Thyroid gland (tissue), 4 donors: ENCODE measurements at regions not wholly inside any gene's neighbourhood (a gene's known extent, or its start where the extent isn't known, plus 50 kb on each side); places are given as distances from the start of the nearest gene placed in this dataset.
A peak's percentile ranks its signal among the peaks of the same experiment; 100 is the strongest.

Experiments used
- DNase-seq, 2 donors: peaks; one replicate each; pipeline ENCODE4 v3.0.0-alpha.2; 2019
- H3K27ac ChIP-seq, 3 donors: fragments of 200-600 bp; sonication (generic); 1 replicate in 2 of 3; 2 replicates in 1 of 3; pipeline ENCODE4 v1.5.1; 2016 to 2019; ENCODE audit warnings: mild to moderate bottlenecking in 1 of 3, moderate library complexity in 1 of 3
- H3K27me3 ChIP-seq: fragments of 200-600 bp; sonication (generic); one replicate; pipeline ENCODE4 v1.5.1; 2019
- H3K36me3 ChIP-seq, 2 donors: fragments of 200-600 bp; sonication (generic); one replicate each; pipeline ENCODE4 v1.5.1; 2016 to 2019
- H3K4me1 ChIP-seq, 2 donors: fragments of 200-600 bp; sonication (generic); one replicate each; pipeline ENCODE4 v1.5.1; 2017 to 2019
- H3K4me3 ChIP-seq, 3 donors: fragments of 200-600 bp; sonication (generic); replicated peaks in 1 of 3; 1 replicate in 2 of 3; 2 replicates in 1 of 3; pipeline ENCODE4 v1.5.1; 2016; ENCODE audit warnings: mild to moderate bottlenecking in 1 of 3
- H3K9me3 ChIP-seq: fragments of 200-600 bp; sonication (generic); one replicate; pipeline ENCODE4 v1.5.1; 2017
- POLR2A ChIP-seq, 2 donors: fragments of 450-650 bp; IDR thresholded peaks; one replicate each; pipeline ENCODE4 v1.6.1; 2017; ENCODE audit warnings: antibody characterized with exemption in 2 of 2, mild to moderate bottlenecking in 2 of 2, moderate library complexity in 1 of 2
- WGBS, 2 donors: methylation state at CpG; one replicate each; pipeline ENCODE4 v1.1.5; 2017; 5-methylcytosine and 5-hydroxymethylcytosine counted together
- intact Hi-C: fragments of 100-400 bp; cut with DNase I; formaldehyde crosslinking; loops from one replicate; pipeline ENCODE4 v1.15.1; 2023
- TF ChIP-seq, protein P1 (sequence below), 6 experiments: fragments of 200-600 bp in 3 of 6; fragments of 450-650 bp in 3 of 6; sonication (generic) in 3 of 6; IDR thresholded peaks; one replicate each; pipeline ENCODE4 v1.5.1; 2016 to 2019; ENCODE audit warnings: antibody characterized with exemption in 6 of 6, mild to moderate bottlenecking in 2 of 6, inconsistent platforms in 1 of 6, moderate library complexity in 1 of 6

DNA sequence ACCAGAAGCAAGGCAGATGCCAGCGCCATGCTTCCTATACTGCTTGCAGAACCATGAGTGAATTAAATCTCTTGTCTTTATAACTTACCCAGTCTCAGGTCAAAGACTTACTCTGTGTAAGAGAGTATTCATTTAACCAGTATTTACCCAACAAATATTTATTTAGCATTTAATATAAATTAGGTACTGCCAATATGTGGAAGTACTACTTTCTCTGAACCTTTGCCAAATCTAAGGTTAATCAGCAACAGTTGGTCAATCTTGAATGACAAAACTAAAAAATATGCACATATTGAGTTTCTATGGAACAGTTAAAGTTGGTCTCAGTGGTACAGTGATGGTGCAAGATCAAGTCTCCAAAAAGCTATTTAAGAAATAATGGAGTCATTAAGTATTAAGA lies 155.9 kb upstream of the CCNG1 start:
- WGBS, 2 donors: 98 to 100% methylated on average over 1 of the region's 1 CpG

DNA sequence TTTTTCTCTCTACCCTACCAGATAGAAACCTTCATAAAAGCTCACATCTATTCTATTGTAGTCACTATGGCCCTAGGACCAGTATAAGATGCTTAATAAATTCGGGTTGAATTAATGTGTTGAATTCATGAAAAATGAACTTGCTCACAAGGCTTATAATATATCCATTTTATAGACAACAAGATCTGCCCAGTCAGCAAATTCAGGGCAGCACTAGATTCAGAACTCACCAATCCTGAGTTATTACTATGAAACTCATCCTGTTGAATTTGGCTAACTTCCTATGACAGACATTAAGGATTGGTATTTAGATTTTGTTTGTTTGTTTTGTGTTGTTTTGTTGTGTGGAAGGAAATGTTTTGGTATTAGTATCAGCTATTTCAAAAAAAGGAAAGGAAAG lies 143.6 kb upstream of the CCNG1 start:
- Histone ChIP-seq H3K9me3 (no peaks in the 10 kb centered on the region), H3K4me1 (no peaks in the 10 kb centered on the region), H3K27me3 (no peaks in the 10 kb centered on the region), H3K4me3 (no peak overlapping the region), H3K36me3 (no peaks in the 10 kb centered on the region), H3K27ac (no peak overlapping the region)
- DNase-seq: no peak
- TF ChIP-seq, protein P1, sequence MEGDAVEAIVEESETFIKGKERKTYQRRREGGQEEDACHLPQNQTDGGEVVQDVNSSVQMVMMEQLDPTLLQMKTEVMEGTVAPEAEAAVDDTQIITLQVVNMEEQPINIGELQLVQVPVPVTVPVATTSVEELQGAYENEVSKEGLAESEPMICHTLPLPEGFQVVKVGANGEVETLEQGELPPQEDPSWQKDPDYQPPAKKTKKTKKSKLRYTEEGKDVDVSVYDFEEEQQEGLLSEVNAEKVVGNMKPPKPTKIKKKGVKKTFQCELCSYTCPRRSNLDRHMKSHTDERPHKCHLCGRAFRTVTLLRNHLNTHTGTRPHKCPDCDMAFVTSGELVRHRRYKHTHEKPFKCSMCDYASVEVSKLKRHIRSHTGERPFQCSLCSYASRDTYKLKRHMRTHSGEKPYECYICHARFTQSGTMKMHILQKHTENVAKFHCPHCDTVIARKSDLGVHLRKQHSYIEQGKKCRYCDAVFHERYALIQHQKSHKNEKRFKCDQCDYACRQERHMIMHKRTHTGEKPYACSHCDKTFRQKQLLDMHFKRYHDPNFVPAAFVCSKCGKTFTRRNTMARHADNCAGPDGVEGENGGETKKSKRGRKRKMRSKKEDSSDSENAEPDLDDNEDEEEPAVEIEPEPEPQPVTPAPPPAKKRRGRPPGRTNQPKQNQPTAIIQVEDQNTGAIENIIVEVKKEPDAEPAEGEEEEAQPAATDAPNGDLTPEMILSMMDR (IDR thresholded peaks at IDR 0.05): no peak
- TF ChIP-seq POLR2A (IDR thresholded peaks at IDR 0.05): no peak
- intact Hi-C loops: no loop called here
- WGBS, 2 donors: 90 to 91% methylated on average over 1 of the region's 1 CpG

More for the DNA sequence above, 155.9 kb upstream of the CCNG1 start:
- Histone ChIP-seq H3K27ac (no peak overlapping the region), H3K27me3 (no peaks in the 10 kb centered on the region), H3K4me3 (no peak overlapping the region), H3K4me1 (no peaks in the 10 kb centered on the region), H3K9me3 (no peaks in the 10 kb centered on the region), H3K36me3 (no peaks in the 10 kb centered on the region)
- intact Hi-C loops: no loop called here
- no peak for DNase-seq
- TF ChIP-seq, protein P1 (IDR thresholded peaks at IDR 0.05): no peak
- TF ChIP-seq POLR2A (IDR thresholded peaks at IDR 0.05): no peak

DNA sequence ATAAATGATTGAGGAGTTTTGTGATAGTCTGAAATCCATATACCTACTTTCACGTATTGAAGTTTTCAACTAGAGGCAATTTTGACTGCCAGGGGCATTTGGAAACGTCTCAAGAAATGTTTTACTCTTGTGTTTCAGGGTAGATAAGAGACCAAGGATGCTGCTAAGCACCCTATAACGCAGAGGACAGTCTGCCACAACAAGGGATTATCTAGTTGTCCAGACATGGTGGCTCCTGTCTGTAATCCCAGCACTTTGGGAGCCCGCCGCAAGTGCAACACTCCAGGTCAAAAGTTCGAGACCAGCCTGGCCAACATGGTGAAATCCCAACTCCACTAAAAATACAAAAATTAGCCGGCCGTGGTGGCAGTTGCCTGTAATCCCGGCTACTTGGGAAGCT lies 133.7 kb upstream of the CCNG1 start:
- H3K27me3 ChIP-seq: no peaks in the 10 kb centered on the region
- TF ChIP-seq POLR2A (IDR thresholded peaks at IDR 0.05): no peak
- TF ChIP-seq, protein P1 (IDR thresholded peaks at IDR 0.05): no peak
- intact Hi-C loops: no loop called here
- H3K36me3 ChIP-seq: no peaks in the 10 kb centered on the region
- 64 to 76% methylated on average over 9 of the region's 9 CpGs for WGBS, 2 donors
- no peak overlapping the region for H3K4me3 ChIP-seq
- no peak for DNase-seq
- H3K9me3 ChIP-seq: no peaks in the 10 kb centered on the region
- H3K4me1 ChIP-seq: no peaks in the 10 kb centered on the region
- no peak overlapping the region for H3K27ac ChIP-seq

DNA sequence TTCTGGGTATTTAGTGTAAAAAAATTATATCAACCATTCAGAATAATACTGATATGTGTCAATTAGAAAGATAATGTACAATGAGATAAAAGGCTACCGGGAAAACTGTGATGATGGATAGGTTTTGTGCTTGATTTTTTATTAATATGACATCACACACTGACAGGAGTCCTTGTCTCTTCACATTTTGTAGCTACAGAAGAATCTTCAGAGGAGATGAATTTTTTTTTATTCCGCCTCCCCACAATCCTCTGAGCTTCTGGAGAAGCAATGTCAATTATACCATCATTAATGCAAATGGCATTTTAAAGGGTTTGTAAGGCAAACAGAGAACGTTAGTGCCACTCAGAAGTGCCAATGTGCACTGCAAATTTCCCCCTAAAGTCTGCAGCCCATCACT lies 131.7 kb upstream of the CCNG1 start:
- no peak for DNase-seq
- TF ChIP-seq POLR2A (IDR thresholded peaks at IDR 0.05): no peak
- TF ChIP-seq, protein P1 (IDR thresholded peaks at IDR 0.05): no peak

DNA sequence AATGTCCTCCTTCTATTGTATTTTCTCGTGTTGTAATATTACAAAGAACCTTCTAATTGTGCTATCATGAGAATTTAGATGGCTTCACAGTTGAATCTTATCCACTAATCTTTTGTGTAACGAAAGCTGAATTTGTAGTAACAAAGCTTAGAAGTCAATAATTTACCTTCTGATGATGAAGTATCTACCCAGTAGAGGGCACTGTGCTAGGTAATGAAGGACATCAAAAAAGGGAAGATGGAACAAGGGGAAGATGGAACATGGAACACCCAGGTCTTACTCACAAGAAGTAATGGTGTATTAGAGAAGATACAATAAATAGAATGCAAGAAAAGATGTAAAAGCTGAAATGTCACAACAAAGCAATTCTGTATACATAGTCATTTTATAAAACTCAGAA lies 131.0 kb upstream of the CCNG1 start:
- no peaks in the 10 kb centered on the region for H3K4me1 ChIP-seq
- H3K27me3 ChIP-seq: no peaks in the 10 kb centered on the region
- no peak for TF ChIP-seq POLR2A (IDR thresholded peaks at IDR 0.05)
- TF ChIP-seq, protein P1 (IDR thresholded peaks at IDR 0.05): peak in 2 of 6 experiments; percentile 27 to 30
- no peak for DNase-seq
- H3K36me3 ChIP-seq: no peaks in the 10 kb centered on the region
- H3K4me3 ChIP-seq: no peak overlapping the region
- intact Hi-C loops: no loop called here
- no peaks in the 10 kb centered on the region for H3K9me3 ChIP-seq
- WGBS, 2 donors: 72 to 75% methylated on average over 2 of the region's 2 CpGs
- no peak overlapping the region for H3K27ac ChIP-seq

More for the DNA sequence above, 131.7 kb upstream of the CCNG1 start:
- 69 to 86% methylated on average over 3 of the region's 3 CpGs for WGBS, 2 donors
- H3K4me3 ChIP-seq: no peak overlapping the region
- no peaks in the 10 kb centered on the region for H3K27me3 ChIP-seq
- no peaks in the 10 kb centered on the region for H3K4me1 ChIP-seq
- H3K9me3 ChIP-seq: no peaks in the 10 kb centered on the region
- H3K27ac ChIP-seq: no peak overlapping the region
- no peaks in the 10 kb centered on the region for H3K36me3 ChIP-seq
- intact Hi-C loops: no loop called here
